Stimulated activated memory B cell treated with anti-CD40 and anti-IgM and Interleukin-4, amounts not matched to agents 10 μg/mL and 1 μg/mL and 100 μg/mL, for 72 hours (primary cell): ENCODE measurements at regions not wholly inside any gene's neighbourhood (a gene's known extent, or its start where the extent isn't known, plus 50 kb on each side); places are given as distances from the start of the nearest gene placed in this dataset.

Experiments
- ATAC-seq: fragments of 150-1000 bp; cut with Tn5 transposase; 2 replicates; pipeline ENCODE4 v1.10.0; 2021
- H3K27ac Mint-ChIP-seq: one replicate; pipeline ENCODE4 v1.8.0; 2022; ENCODE audit warnings: mild to moderate bottlenecking, mixed read lengths
- H3K27me3 Mint-ChIP-seq: one replicate; pipeline ENCODE4 v1.8.0; 2022; ENCODE audit warnings: mixed read lengths
- H3K36me3 Mint-ChIP-seq: one replicate; pipeline ENCODE4 v1.8.0; 2022; ENCODE audit warnings: mixed read lengths
- H3K4me1 Mint-ChIP-seq: one replicate; pipeline ENCODE4 v1.8.0; 2022; ENCODE audit warnings: mixed read lengths
- H3K4me3 Mint-ChIP-seq: one replicate; pipeline ENCODE4 v1.8.0; 2022; ENCODE audit warnings: mild to moderate bottlenecking, moderate library complexity, mixed read lengths
- H3K9me3 Mint-ChIP-seq: one replicate; pipeline ENCODE4 v1.8.0; 2022; ENCODE audit warnings: mixed read lengths

DNA sequence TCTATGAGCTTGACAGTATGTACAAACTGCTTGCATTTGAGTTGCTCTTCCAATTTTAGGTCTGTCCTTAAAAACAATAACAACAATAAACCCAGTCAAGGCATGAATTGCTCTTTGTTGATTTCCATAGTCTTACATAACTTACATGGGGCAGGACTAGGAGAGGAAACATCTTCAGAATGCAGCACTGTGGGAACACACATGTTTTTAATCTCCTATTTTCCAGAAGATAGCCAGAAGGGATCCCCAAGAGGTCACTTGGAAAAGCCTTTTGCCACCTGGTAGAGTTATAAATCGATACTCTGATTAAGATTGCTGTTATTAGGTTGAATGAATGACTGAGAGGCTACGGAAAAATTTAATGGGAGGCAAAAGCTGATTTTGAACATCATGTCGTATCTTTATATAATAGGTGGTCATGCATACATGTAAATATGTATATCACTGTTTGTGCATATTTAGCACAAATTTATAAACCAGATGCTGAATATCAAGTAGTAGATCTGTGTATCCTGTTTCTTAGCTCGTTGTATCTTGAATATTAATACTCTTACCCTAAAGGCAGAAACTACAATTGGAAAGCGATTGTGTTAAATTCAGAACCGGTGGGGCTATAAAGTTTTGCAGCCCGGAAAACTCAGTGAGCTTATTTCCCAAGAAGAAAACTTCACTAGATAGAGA lies 479.4 kb upstream of the TCF4 start:
- ATAC-seq, result no peak
- Mint-ChIP-seq H3K9me3 (peaks cover 2% of the 10 kb centered on the region), H3K4me1 (no peaks in the 10 kb centered on the region), H3K4me3 (no peak overlapping the region), H3K27ac (no peak overlapping the region), H3K27me3 (no peaks in the 10 kb centered on the region), H3K36me3 (no peaks in the 10 kb centered on the region)

GRCh38 chr18:56066524-56067213 lies 478.7 kb upstream of the TCF4 start:
- Mint-ChIP-seq H3K27me3 (no peaks in the 10 kb centered on the region), H3K4me1 (no peaks in the 10 kb centered on the region), H3K4me3 (no peak overlapping the region), H3K27ac (no peak overlapping the region), H3K36me3 (no peaks in the 10 kb centered on the region), H3K9me3 (no peaks in the 10 kb centered on the region)
- no peak for ATAC-seq

DNA sequence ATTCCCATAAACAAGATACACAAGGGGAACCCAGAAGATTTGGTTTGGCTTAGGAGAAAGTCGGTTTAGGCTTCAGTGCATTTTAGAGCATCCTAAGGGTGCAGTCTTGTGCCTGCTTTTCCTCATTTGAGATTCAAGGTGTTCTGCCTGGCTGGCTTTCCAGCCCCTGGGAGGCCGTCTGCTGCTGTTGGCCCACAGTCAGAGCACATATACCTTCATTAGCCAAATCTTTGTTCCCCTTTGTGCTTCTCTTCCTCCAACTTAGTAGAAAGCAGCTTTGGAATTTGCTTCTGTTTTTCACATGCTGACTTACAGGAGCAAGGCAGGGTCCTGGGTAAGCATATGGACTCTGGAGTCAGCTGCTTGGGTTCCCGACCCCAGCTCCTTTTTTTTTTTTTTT lies 477.1 kb upstream of the TCF4 start:
- H3K27ac Mint-ChIP-seq, result no peak overlapping the region

GRCh38 chr18:56062931-56063330 lies 474.9 kb upstream of the TCF4 start:
- ATAC-seq, result no peak
- H3K27ac Mint-ChIP-seq, result no peak overlapping the region
- H3K4me1 Mint-ChIP-seq, result no peaks in the 10 kb centered on the region
- H3K9me3 Mint-ChIP-seq, result no peaks in the 10 kb centered on the region
- H3K4me3 Mint-ChIP-seq, result no peak overlapping the region
- no peaks in the 10 kb centered on the region for H3K36me3 Mint-ChIP-seq
- H3K27me3 Mint-ChIP-seq, result no peaks in the 10 kb centered on the region

More for the DNA sequence above, 477.1 kb upstream of the TCF4 start:
- H3K36me3 Mint-ChIP-seq, result no peaks in the 10 kb centered on the region
- H3K4me3 Mint-ChIP-seq, result no peak overlapping the region
- no peaks in the 10 kb centered on the region for H3K4me1 Mint-ChIP-seq
- no peak for ATAC-seq
- no peaks in the 10 kb centered on the region for H3K9me3 Mint-ChIP-seq
- no peaks in the 10 kb centered on the region for H3K27me3 Mint-ChIP-seq

- H3K27ac Mint-ChIP-seq, result no peak overlapping the region
- no peak for ATAC-seq
- no peak overlapping the region for H3K4me3 Mint-ChIP-seq
Measured at GRCh38 chr18:56060967-56061541, 473.1 kb upstream of the TCF4 start.

GRCh38 chr18:56052202-56052601 lies 464.2 kb upstream of the TCF4 start:
- Mint-ChIP-seq H3K4me1 (no peaks in the 10 kb centered on the region), H3K27me3 (no peaks in the 10 kb centered on the region), H3K36me3 (peaks cover 20% of the 10 kb centered on the region), H3K27ac (no peak overlapping the region), H3K9me3 (peaks cover 17% of the 10 kb centered on the region), H3K4me3 (no peak overlapping the region)
- ATAC-seq, result no peak

More at GRCh38 chr18:56060967-56061541, 473.1 kb upstream of the TCF4 start:
- H3K9me3 Mint-ChIP-seq, result no peaks in the 10 kb centered on the region
- H3K4me1 Mint-ChIP-seq, result no peaks in the 10 kb centered on the region
- no peaks in the 10 kb centered on the region for H3K27me3 Mint-ChIP-seq
- H3K36me3 Mint-ChIP-seq, result no peaks in the 10 kb centered on the region

- peaks cover 9% of the 10 kb centered on the region for H3K27me3 Mint-ChIP-seq
- H3K4me3 Mint-ChIP-seq, result no peak overlapping the region
- H3K27ac Mint-ChIP-seq, result no peak overlapping the region
- H3K4me1 Mint-ChIP-seq, result no peaks in the 10 kb centered on the region
- ATAC-seq, result no peak
- H3K36me3 Mint-ChIP-seq, result peaks cover 25% of the 10 kb centered on the region
- peaks cover 22% of the 10 kb centered on the region for H3K9me3 Mint-ChIP-seq
Measured at GRCh38 chr18:56044239-56044638, 456.2 kb upstream of the TCF4 start.

- peaks cover 22% of the 10 kb centered on the region for H3K36me3 Mint-ChIP-seq
- no peaks in the 10 kb centered on the region for H3K4me1 Mint-ChIP-seq
- peaks cover 18% of the 10 kb centered on the region for H3K9me3 Mint-ChIP-seq
- peaks cover 9% of the 10 kb centered on the region for H3K27me3 Mint-ChIP-seq
- no peak overlapping the region for H3K4me3 Mint-ChIP-seq
- no peak overlapping the region for H3K27ac Mint-ChIP-seq
- ATAC-seq, result peak; percentile 24
Measured at GRCh38 chr18:56043641-56044061, 455.7 kb upstream of the TCF4 start.

- Mint-ChIP-seq H3K27ac (no peak overlapping the region), H3K9me3 (peaks cover 14% of the 10 kb centered on the region), H3K27me3 (peaks cover 9% of the 10 kb centered on the region), H3K4me1 (peaks cover 2% of the 10 kb centered on the region), H3K4me3 (no peak overlapping the region), H3K36me3 (peaks cover 18% of the 10 kb centered on the region)
- ATAC-seq, result no peak
Measured at GRCh38 chr18:56042915-56043536, 455.0 kb upstream of the TCF4 start.

GRCh38 chr18:56038171-56039030 lies 450.4 kb upstream of the TCF4 start:
- Mint-ChIP-seq H3K9me3 (peaks cover 9% of the 10 kb centered on the region), H3K27ac (no peak overlapping the region), H3K27me3 (no peaks in the 10 kb centered on the region), H3K36me3 (peaks cover 6% of the 10 kb centered on the region), H3K4me1 (peaks cover 5% of the 10 kb centered on the region), H3K4me3 (no peak overlapping the region)
- no peak for ATAC-seq

GRCh38 chr18:56036741-56037140 lies 448.7 kb upstream of the TCF4 start:
- ATAC-seq, result no peak
- H3K4me1 Mint-ChIP-seq, result peaks cover 5% of the 10 kb centered on the region
- peaks cover 6% of the 10 kb centered on the region for H3K36me3 Mint-ChIP-seq
- peaks cover 9% of the 10 kb centered on the region for H3K9me3 Mint-ChIP-seq
- H3K27me3 Mint-ChIP-seq, result no peaks in the 10 kb centered on the region
- no peak overlapping the region for H3K27ac Mint-ChIP-seq
- H3K4me3 Mint-ChIP-seq, result no peak overlapping the region

GRCh38 chr18:56035546-56035945 lies 447.6 kb upstream of the TCF4 start:
- ATAC-seq, result no peak
- peaks cover 9% of the 10 kb centered on the region for H3K9me3 Mint-ChIP-seq
- peaks cover 6% of the 10 kb centered on the region for H3K36me3 Mint-ChIP-seq
- H3K27ac Mint-ChIP-seq, result no peak overlapping the region
- no peak overlapping the region for H3K4me3 Mint-ChIP-seq
- no peaks in the 10 kb centered on the region for H3K27me3 Mint-ChIP-seq
- peaks cover 5% of the 10 kb centered on the region for H3K4me1 Mint-ChIP-seq

DNA sequence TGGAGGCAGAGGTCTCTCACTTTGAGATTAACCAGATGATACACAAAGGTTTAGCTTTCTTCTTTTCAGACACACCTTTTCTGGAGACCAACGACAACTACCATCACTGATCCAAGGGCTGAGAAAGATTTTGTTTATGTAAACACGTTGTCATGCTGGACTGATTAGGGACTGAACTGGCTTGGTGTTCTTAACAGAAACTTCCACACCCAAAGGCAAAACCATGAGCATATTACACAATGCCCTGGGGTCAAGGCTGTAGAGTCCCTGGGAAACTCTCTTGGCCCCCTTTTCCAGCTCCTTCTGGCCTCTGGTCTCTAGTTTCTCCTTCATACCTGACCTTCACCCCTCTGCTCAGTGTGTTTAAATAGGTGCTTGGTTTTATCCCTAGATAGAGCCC lies 447.0 kb upstream of the TCF4 start:
- peaks cover 9% of the 10 kb centered on the region for H3K9me3 Mint-ChIP-seq
- H3K4me1 Mint-ChIP-seq, result peaks cover 5% of the 10 kb centered on the region
- H3K27ac Mint-ChIP-seq, result no peak overlapping the region
- H3K27me3 Mint-ChIP-seq, result no peaks in the 10 kb centered on the region
- H3K36me3 Mint-ChIP-seq, result peaks cover 6% of the 10 kb centered on the region
- H3K4me3 Mint-ChIP-seq, result no peak overlapping the region
- ATAC-seq, result no peak

- ATAC-seq, result no peak
- no peaks in the 10 kb centered on the region for H3K4me1 Mint-ChIP-seq
- H3K4me3 Mint-ChIP-seq, result no peak overlapping the region
- H3K36me3 Mint-ChIP-seq, result peaks cover 6% of the 10 kb centered on the region
- H3K27me3 Mint-ChIP-seq, result no peaks in the 10 kb centered on the region
- H3K27ac Mint-ChIP-seq, result no peak overlapping the region
- peaks cover 9% of the 10 kb centered on the region for H3K9me3 Mint-ChIP-seq
Measured at GRCh38 chr18:56030060-56030459, 442.1 kb upstream of the TCF4 start.

- ATAC-seq, result no peak
- no peaks in the 10 kb centered on the region for H3K36me3 Mint-ChIP-seq
- no peaks in the 10 kb centered on the region for H3K27me3 Mint-ChIP-seq
Measured at GRCh38 chr18:56028514-56028913, 440.5 kb upstream of the TCF4 start.

More at GRCh38 chr18:56028514-56028913, 440.5 kb upstream of the TCF4 start:
- Mint-ChIP-seq H3K9me3 (no peaks in the 10 kb centered on the region), H3K4me1 (no peaks in the 10 kb centered on the region), H3K27ac (no peak overlapping the region), H3K4me3 (no peak overlapping the region)
